ENCODE measurements at regions not wholly inside any gene's neighbourhood (a gene's known extent, or its start where the extent isn't known, plus 50 kb on each side); places are given as distances from the start of the nearest gene placed in this dataset.

GRCh38 chr16:85462714-85463611 is 150.2 kb upstream of the GSE1 start:
- H3K4me3 ChIP-seq (ENCODE audit: low read depth, low read length), result peak overlapping the region; percentile 26
- DNase-seq (ENCODE audit: low read depth), result no peak

DNA sequence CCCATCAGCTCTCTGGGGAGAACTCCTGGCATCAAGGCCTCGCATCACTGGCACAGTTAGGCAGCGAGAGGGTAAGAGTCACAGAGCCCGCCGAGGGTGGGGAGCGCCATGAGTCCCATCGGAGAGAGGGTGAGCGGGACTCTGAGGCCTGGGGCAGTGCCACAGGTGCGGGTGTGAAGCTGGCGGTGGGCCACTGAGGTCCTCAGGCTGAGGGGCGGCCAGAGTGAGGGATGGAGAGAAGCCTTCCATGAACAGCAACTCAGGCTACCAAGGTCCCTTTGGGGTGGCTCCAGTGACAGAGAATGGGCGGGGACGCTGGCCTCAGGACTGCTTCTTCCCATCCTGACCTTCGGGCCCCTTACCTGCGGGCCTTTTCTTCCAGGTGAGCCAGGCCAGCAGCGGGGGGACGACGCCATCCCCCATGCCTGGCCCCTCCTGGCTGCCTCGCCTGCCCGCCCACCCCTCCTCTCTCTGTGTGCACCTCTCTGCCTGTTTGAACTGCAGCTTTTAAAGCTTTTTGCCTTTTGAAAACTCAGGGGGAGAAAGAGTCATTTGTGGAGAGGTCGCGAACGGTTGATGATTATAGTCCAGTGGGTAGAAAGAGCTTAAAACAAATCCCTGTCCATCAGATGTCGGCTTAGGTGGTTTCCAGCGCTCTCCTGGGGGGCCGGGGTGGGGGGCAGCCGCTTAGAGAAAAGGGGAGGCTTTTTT is 149.3 kb upstream of the GSE1 start:
- no peak overlapping the region for H3K4me3 ChIP-seq (ENCODE audit: low read depth, low read length)
- no peak for DNase-seq (ENCODE audit: low read depth)

- H3K4me3 ChIP-seq (ENCODE audit: low read depth, low read length), result no peak overlapping the region
- DNase-seq (ENCODE audit: low read depth), result no peak
Observed at GRCh38 chr16:85464383-85465305, 148.5 kb upstream of the GSE1 start.

DNA sequence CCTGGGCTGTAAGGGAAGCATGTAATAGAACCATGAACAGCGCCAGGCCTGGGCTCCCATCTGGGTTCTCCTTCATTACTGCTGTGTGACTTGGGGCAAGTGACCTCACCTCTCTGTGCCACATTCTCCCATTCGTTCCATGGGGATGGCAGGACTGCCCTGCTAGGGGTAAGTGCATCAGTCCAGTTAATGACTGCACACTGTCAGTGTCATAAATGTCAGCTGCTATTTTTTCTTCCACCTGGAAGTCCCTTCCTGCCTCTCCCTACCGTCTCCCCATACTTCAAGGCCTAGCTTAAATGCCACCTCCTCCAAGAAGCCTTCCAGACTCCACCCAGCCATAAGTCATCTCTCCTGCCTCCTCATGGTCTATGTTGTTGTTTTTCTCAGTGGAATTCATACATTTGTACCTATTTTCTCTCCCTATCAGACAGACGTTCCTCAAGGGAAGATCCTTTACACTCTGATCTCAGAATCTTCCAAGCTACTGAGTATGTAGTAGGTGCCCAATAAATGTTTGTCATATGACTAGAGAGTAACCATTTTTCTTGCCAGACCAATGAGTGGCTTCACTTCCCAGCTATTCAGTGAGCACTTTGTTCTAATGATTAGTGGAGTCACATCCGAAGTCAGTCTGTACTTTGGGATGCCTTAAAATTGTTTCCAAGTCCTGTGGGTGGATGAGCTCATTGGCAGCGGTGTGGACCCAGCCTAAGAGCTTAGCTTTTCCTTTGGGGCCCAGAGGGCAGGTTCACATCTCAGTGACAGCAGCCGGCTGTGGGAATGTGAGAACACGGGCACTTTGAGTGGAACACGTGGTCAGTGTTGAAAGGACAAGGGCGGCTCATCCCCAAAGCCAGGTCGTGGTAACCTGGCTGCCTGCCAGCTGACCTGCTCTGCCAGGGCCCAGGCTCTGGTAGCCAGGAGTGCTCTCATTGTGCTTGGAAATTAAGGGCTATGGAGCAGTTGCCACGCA is 147.5 kb upstream of the GSE1 start:
- H3K4me3 ChIP-seq (ENCODE audit: low read depth, low read length), result no peak overlapping the region
- DNase-seq (ENCODE audit: low read depth), result peak; percentile 58

DNA sequence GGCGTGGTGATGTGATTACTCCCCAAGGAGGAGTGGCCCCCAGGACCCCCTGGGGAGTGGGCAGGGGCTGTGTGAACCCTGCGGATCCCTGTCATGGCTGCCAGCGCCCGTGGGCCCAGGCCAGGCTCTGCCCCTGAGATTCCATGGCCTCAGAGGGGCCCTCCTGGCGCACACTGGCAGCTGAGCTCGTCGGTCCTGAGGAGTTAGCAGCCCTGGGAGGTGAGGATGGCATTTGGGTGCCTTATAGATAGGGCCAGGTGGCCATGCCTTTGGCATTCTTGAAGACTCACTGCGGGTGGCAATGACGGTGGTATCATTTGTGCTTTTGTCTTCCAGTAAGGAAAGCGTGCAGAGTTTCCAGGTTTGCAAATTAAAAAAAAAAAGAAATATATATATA is 146.8 kb upstream of the GSE1 start:
- H3K4me3 ChIP-seq (ENCODE audit: low read depth, low read length), result no peak overlapping the region
- no peak for DNase-seq (ENCODE audit: low read depth)

DNA sequence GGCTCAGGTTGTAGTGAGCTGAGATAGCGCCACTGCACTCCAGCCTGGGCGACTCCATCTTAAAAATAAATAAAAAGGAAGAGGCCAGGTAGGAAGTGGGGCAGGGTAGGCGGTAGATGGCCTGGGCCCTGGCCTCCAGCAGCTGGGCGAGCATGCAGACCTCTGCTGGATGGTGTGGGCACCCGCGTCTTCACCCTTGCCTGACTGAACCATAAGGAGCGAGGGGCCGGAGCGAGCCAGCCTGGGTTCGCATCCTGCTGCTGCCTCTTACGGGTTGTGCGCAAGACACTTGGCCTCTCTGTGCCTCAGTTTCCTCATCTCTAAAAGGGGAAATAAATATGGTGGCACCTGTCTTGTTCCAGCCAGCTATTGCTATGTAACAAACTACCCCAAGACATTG is 146.1 kb upstream of the GSE1 start:
- H3K4me3 ChIP-seq (ENCODE audit: low read depth, low read length), result no peak overlapping the region
- DNase-seq (ENCODE audit: low read depth), result no peak

DNA sequence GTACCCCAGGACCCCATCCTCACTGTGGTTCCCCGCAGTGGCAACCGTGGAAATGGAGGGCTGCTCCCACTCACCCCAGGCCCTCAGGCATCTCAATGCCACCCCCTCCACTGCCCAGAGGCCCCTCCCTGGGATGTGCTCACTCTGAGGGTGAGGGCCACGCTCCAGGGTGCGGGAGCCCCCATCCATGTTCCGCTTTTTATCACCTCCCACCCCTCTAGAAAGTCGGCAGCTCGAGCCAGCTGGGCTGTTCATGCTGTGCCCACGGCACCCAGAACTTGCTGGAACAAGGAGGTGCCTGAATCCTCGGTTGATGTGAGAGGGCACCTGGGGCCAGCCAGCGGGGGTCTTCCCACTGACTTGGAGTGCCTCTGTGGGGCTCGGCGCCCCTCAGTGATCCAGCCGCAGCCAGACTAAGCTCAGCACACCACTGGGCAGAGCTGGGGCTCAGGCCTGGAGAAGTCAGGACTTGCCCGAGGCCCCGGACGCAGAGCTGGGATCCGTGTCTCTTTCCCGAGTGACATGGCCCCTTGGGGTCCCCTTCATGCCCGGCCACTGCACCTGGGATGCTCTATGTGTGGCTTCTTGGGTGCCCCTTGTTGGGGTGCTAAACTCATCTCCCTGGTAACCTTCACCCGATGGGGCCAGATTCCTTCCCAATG is 143.1 kb upstream of the GSE1 start:
- no peak for DNase-seq (ENCODE audit: low read depth)
- H3K4me3 ChIP-seq (ENCODE audit: low read depth, low read length), result no peak overlapping the region

- no peak overlapping the region for H3K4me3 ChIP-seq (ENCODE audit: low read depth, low read length)
- no peak for DNase-seq (ENCODE audit: low read depth)
Observed at GRCh38 chr16:85470873-85471272, 142.2 kb upstream of the GSE1 start.

DNA sequence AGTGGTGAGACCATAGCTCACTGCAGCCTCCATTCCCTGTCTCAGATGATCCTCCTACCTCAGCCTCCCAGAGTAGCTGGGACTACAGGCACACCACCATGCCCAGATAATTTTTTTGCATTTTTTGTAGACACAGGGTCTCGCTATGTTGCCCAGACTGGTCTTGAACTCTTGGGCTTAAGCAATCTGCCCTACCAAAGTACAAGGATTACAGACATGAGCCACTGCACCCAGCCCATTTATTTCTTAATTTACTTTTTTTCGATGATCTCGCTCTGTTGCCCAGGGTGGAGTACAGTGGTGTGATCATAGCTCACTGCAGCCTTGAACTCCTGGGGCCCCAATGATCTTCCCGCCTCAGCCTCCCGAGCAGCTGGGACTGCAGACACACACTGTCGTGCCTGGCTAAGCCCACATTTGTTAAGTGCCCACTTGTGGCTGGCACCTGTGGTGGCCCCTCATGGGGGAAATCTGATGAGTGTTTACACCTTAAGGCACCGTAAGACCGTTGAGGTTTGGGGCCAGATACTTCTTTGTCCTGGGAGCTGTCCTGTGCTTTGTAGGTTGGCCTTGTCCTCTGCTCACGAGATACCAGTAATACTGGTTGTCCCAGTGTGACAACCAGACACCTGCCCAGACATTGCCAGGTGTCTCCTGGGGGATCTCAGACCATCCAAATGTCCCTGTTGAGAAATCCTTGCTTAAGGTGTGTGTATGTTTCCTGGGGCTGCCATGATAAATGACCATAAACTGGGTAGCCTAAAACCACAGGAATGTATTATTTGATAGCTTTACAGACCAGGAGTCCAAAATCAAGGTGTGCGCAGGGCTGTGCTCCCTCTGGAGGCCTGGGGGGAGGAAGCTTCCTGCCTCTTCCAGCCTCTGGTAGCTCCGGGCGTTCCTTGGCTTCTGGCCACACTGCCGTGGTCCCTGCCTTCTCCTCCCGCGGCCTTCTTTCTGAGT is 141.4 kb upstream of the GSE1 start:
- DNase-seq (ENCODE audit: low read depth), result no peak
- no peak overlapping the region for H3K4me3 ChIP-seq (ENCODE audit: low read depth, low read length)

DNA sequence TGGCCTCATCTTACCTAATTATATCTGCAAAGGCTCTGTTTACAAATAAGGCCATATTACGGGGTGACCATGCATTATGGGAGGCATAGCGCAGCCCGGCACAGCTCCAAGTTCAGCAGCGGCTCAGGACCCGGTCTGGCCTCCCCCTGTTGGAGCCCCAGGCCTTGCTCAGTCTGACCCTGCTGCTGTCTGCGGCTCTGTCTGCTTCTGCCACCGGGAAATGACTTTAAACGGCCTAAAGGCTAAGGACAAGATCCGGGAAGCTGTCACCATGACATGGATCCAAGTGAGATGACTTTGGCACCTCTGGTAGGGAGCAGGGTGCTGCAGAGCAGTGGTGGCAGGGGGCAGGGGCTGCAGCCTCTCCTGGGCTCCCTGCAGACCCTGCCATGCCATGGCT is 140.6 kb upstream of the GSE1 start:
- no peak overlapping the region for H3K4me3 ChIP-seq (ENCODE audit: low read depth, low read length)
- no peak for DNase-seq (ENCODE audit: low read depth)

DNA sequence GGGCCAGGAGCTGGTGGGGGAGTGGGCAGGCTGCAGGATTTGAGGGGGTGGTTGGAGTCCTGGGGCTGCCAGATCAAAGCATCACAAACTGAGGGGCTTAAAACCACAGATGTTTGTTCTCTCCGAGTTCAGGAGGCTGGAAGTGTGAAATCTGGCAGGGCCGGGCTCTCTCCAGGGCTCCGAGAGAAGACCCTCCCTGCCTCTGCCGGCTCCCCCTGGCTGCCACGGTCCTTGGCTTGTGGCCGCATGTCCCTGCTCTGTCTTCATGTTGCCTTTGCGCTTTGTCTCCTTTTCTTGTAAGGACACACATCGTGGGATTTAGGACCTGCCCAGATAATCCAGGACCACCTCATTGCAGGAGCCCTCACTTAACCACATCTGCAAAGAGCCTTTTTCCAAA is 139.8 kb upstream of the GSE1 start:
- no peak overlapping the region for H3K4me3 ChIP-seq (ENCODE audit: low read depth, low read length)
- DNase-seq (ENCODE audit: low read depth), result no peak

DNA sequence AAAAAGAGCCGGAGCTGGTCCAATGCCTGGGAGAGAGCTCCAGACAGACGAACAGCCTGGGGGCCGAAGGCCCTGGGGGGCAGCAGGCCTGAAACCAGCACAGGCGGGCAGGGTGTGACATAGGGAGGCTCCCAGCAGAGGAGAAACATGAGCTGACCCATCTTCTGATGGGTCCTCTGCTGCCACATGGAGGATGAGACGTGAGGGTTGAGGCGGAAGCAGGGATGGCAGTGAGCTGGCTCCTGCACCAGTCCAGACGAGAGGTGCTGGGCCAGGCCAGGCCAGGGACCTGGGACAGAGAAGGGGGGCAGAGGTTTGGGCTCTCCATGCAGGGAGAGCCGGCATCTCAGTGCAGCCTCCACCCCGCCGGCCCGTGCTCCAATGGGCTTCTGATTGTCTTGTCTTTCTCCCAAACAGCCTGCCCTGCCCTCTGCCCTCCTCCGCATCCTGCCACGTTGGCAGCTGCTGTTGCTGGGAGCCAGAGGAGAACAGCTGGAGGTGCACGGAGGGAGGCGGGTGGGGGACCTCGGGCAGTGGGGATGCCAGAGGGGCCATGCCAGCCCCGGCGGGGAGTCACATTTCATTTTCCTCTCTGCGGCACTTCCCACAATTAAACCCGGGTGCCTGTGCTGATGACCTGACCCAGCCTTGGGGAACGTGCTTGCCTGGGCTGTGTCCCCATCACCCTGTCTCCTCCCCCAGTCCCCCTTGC is 139.1 kb upstream of the GSE1 start:
- DNase-seq (ENCODE audit: low read depth), result no peak
- no peak overlapping the region for H3K4me3 ChIP-seq (ENCODE audit: low read depth, low read length)

DNA sequence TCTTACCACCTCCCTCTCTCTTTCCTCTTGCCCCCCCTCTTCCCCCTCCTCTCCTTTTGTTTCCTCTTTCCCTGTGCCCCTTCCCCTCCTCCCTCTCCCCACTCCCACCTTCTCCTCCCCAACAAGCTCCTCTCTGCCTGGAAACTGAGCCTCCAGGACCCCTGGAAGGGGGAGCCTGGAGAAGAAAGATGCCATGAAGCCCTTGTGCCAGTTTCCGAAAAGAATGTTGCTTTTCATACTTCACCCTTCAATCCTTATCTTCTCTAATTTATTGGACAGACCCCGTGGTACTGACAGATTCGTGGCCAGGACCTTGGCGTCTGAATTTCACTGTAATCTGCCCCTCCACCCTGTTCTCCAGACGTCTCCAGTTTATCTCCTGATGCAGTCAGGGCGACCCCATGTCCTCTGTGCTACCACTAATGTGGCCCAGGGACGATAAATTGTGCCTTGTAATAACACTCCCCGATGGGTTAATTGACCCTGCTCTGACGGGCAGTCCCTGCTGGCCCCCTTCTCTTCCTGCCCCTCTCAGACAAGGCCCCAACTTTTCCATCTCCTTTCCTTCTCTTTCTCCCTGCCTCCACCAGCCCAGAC is 138.4 kb upstream of the GSE1 start:
- H3K4me3 ChIP-seq (ENCODE audit: low read depth, low read length), result no peak overlapping the region
- no peak for DNase-seq (ENCODE audit: low read depth)

GRCh38 chr16:85475233-85475632 is 137.9 kb upstream of the GSE1 start:
- H3K4me3 ChIP-seq (ENCODE audit: low read depth, low read length), result no peak overlapping the region
- no peak for DNase-seq (ENCODE audit: low read depth)

DNA sequence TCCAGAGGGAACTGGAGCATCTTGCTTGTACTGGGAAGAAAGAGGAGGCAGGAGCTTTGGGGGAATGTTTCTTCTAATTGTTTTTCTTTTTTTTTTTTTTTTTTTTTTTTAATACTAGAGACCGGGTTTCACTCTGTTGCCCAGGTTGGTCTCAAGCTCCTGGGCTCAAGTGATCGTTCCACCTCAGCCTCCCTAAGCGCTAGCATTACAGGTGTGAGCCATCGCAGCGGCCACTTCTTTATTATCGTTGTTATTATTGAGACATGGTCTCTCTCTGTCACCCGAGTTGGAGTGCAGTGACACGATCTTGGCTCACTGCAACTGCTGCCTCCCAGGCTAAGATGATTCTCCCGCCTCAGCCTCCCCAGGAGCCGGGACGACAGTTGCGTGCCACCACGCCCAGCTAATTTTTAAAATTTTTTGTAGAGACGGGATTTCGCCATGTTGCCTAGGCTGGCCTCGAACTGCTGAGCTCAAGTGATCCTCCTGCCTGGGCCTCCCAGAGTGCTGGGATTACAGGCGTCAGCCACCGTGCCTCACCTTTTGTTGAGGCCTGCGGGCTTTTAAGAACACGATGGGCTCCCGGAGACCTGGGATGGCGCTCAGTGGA is 137.3 kb upstream of the GSE1 start:
- no peak for DNase-seq (ENCODE audit: low read depth)
- H3K4me3 ChIP-seq (ENCODE audit: low read depth, low read length), result no peak overlapping the region

GRCh38 chr16:85476389-85476788 is 136.7 kb upstream of the GSE1 start:
- DNase-seq (ENCODE audit: low read depth), result no peak
- no peak overlapping the region for H3K4me3 ChIP-seq (ENCODE audit: low read depth, low read length)

All from skeletal muscle cell (primary cell).